ENCODE measurements at regions not wholly inside any gene's neighbourhood (a gene's known extent, or its start where the extent isn't known, plus 50 kb on each side); places are given as distances from the start of the nearest gene placed in this dataset.

- DNase-seq (ENCODE audit: extremely low read depth, low read depth): no peak
- TF ChIP-seq, protein P1, sequence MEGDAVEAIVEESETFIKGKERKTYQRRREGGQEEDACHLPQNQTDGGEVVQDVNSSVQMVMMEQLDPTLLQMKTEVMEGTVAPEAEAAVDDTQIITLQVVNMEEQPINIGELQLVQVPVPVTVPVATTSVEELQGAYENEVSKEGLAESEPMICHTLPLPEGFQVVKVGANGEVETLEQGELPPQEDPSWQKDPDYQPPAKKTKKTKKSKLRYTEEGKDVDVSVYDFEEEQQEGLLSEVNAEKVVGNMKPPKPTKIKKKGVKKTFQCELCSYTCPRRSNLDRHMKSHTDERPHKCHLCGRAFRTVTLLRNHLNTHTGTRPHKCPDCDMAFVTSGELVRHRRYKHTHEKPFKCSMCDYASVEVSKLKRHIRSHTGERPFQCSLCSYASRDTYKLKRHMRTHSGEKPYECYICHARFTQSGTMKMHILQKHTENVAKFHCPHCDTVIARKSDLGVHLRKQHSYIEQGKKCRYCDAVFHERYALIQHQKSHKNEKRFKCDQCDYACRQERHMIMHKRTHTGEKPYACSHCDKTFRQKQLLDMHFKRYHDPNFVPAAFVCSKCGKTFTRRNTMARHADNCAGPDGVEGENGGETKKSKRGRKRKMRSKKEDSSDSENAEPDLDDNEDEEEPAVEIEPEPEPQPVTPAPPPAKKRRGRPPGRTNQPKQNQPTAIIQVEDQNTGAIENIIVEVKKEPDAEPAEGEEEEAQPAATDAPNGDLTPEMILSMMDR (IDR thresholded peaks at IDR 0.05; ENCODE audit: low read depth, low read length): no peak
These were observed 140.9 kb upstream of the ETS2 start for GRCh38 chr21:38664841-38665240.

GRCh38 chr21:38667291-38667870, 138.3 kb upstream of the ETS2 start:
- no peak for DNase-seq (ENCODE audit: extremely low read depth, low read depth)
- TF ChIP-seq, protein P1 (IDR thresholded peaks at IDR 0.05; ENCODE audit: low read depth, low read length): no peak

DNA sequence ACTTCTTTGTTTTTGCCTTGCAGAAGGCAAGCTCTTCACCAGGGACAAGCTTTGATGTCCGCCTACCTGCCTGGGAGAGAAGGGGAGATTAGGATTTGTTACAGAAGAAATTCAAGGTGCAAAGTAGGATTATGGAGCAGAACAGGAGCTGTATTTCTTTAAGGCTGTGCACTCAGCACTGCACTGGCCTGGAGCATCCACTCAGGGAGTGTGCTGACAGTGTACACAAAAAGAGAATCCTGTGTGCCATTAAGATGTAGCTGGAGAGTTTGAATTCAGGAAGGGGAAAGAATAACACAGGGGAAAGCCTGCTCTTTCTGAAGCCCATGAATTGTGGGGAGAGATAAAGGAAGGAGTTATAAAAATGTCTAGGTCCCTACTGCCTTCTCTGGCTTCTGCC, 137.7 kb upstream of the ETS2 start:
- TF ChIP-seq, protein P1 (IDR thresholded peaks at IDR 0.05; ENCODE audit: low read depth, low read length): no peak
- DNase-seq (ENCODE audit: extremely low read depth, low read depth): no peak

- DNase-seq (ENCODE audit: extremely low read depth, low read depth): no peak
- TF ChIP-seq, protein P1 (IDR thresholded peaks at IDR 0.05; ENCODE audit: low read depth, low read length): no peak
These were observed 137.2 kb upstream of the ETS2 start for GRCh38 chr21:38668541-38668940.

- no peak for DNase-seq (ENCODE audit: extremely low read depth, low read depth)
- TF ChIP-seq, protein P1 (IDR thresholded peaks at IDR 0.05; ENCODE audit: low read depth, low read length): peak; percentile 47
These were observed 136.5 kb upstream of the ETS2 start for GRCh38 chr21:38669186-38669585.

- no peak for DNase-seq (ENCODE audit: extremely low read depth, low read depth)
- TF ChIP-seq, protein P1 (IDR thresholded peaks at IDR 0.05; ENCODE audit: low read depth, low read length): no peak
These were observed 134.9 kb upstream of the ETS2 start for GRCh38 chr21:38670861-38671260.

DNA sequence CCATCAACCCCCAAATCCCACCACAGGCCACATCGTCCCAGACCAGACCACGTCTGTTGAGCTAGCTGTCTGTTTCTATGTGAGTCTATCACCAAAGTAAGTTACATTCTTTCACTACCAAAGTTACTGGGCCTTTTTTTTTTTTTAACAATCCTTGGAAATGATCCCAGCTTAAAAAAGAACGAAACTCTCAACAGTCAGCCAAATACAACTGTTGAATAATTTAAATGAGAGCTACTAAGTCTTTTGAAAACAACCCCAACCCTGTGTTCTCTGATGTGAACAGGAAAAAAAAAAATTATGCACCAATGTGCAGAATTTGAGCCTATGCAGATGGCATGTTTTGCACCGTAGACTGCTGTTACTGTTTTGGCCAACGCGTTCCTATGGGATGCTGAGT, 134.0 kb upstream of the ETS2 start:
- TF ChIP-seq, protein P1 (IDR thresholded peaks at IDR 0.05; ENCODE audit: low read depth, low read length): no peak
- DNase-seq (ENCODE audit: extremely low read depth, low read depth): no peak
